HepG2 (cell line): ENCODE measurements at regions not wholly inside any gene's neighbourhood (a gene's known extent, or its start where the extent isn't known, plus 50 kb on each side); places are given as distances from the start of the nearest gene placed in this dataset.
A peak's percentile ranks its signal among the peaks of the same experiment; 100 is the strongest.

Experiments
- AGO2 ChIP-seq: fragments of 200-400 bp; formaldehyde crosslinking; optimal IDR thresholded peaks from 2 replicates; pipeline ENCODE3; 2017; ENCODE audit warnings: mild to moderate bottlenecking, low read depth, low read length, moderate library complexity
- AKAP8 ChIP-seq: sonication (generic); formaldehyde crosslinking; IDR thresholded peaks from 2 replicates; pipeline ENCODE4 v1.5.1; 2020; ENCODE audit warnings: mild to moderate bottlenecking, missing genetic modification reagents
- DDIT3 ChIP-seq: sonication (generic); formaldehyde crosslinking; IDR thresholded peaks from 2 replicates; pipeline ENCODE4 v1.4.0; 2020; ENCODE audit warnings: mild to moderate bottlenecking, missing genetic modification reagents
- FOXP1 ChIP-seq, 2 experiments: fragments of 450-650 bp in 1 of 2; IDR thresholded peaks; 2 replicates each; pipeline ENCODE4 v1.6.1; 2017 to 2018; ENCODE audit warnings: antibody characterized with exemption in 1 of 2
- HNRNPLL ChIP-seq: fragments of 200-400 bp; formaldehyde crosslinking; IDR thresholded peaks from 2 replicates; pipeline ENCODE4 v1.6.1; 2017; ENCODE audit warnings: mild to moderate bottlenecking, low read depth, low read length; ENCODE audit not compliant: poor library complexity, severe bottlenecking
- JARID2 ChIP-seq: sonication (generic); formaldehyde crosslinking; IDR thresholded peaks from 2 replicates; pipeline ENCODE4 v1.8.1; 2023; ENCODE audit warnings: missing genetic modification reagents, inconsistent platforms; ENCODE audit not compliant: insufficient replicate concordance
- KDM5A ChIP-seq: fragments of 200-600 bp; sonication (generic); IDR thresholded peaks from 2 replicates; pipeline ENCODE4 v1.7.0; 2018; ENCODE audit warnings: antibody characterized with exemption, mild to moderate bottlenecking, low read length, borderline replicate concordance
- KLF15 ChIP-seq: sonication (generic); formaldehyde crosslinking; IDR thresholded peaks from 2 replicates; pipeline ENCODE4 v1.8.1; 2023; ENCODE audit warnings: borderline replicate concordance, mild to moderate bottlenecking, inconsistent platforms, missing genetic modification reagents, mixed read lengths
- MAX ChIP-seq: IDR thresholded peaks from 2 replicates; pipeline ENCODE4 v1.6.1; 2012; ENCODE audit warnings: inconsistent platforms
- MIER2 ChIP-seq: IDR thresholded peaks from 2 replicates; pipeline ENCODE4 v1.6.1; 2016; ENCODE audit warnings: missing biosample characterization, missing genetic modification reagents
- MYC ChIP-seq: sonication (generic); formaldehyde crosslinking; IDR thresholded peaks from 2 replicates; pipeline ENCODE4 v1.9.0; 2021; ENCODE audit warnings: missing genetic modification reagents, borderline replicate concordance
- NFE2L1 ChIP-seq: sonication (generic); formaldehyde crosslinking; IDR thresholded peaks from 2 replicates; pipeline ENCODE4 v1.4.0; 2020; ENCODE audit warnings: missing genetic modification reagents, mild to moderate bottlenecking, borderline replicate concordance
- RBAK ChIP-seq: sonication (generic); formaldehyde crosslinking; IDR thresholded peaks from 2 replicates; pipeline ENCODE4 v1.5.1; 2020; ENCODE audit warnings: mild to moderate bottlenecking, missing genetic modification reagents
- ZMYM3 ChIP-seq: sonication (generic); formaldehyde crosslinking; IDR thresholded peaks from 2 replicates; pipeline ENCODE4 v1.5.1; 2020; ENCODE audit warnings: mild to moderate bottlenecking, missing genetic modification reagents
- ZNF333 ChIP-seq: sonication (generic); formaldehyde crosslinking; IDR thresholded peaks from 2 replicates; pipeline ENCODE4 v1.4.0; 2020; ENCODE audit warnings: mild to moderate bottlenecking, missing genetic modification reagents, borderline replicate concordance
- ZNF431 ChIP-seq: sonication (generic); formaldehyde crosslinking; IDR thresholded peaks from 2 replicates; pipeline ENCODE4 v1.9.0; 2022; ENCODE audit warnings: missing genetic modification reagents, low read depth, mild to moderate bottlenecking, borderline replicate concordance
- ZNF564 ChIP-seq: sonication (generic); formaldehyde crosslinking; IDR thresholded peaks from 2 replicates; pipeline ENCODE4 v1.8.1; 2023; ENCODE audit warnings: mild to moderate bottlenecking, missing genetic modification reagents
- ZNF788 ChIP-seq: sonication (generic); formaldehyde crosslinking; IDR thresholded peaks from 2 replicates; pipeline ENCODE4 v1.5.0; 2020; ENCODE audit warnings: mild to moderate bottlenecking, missing genetic modification reagents, borderline replicate concordance
- TF ChIP-seq, protein P1 (sequence below): IDR thresholded peaks from 2 replicates; pipeline ENCODE4 v1.6.1; 2016; ENCODE audit warnings: low read depth
- TF ChIP-seq, protein P2 (sequence below), 2 experiments: sonication (generic) in 1 of 2; formaldehyde crosslinking in 1 of 2; IDR thresholded peaks; 2 replicates each; pipeline versions ENCODE4 v1.6.1 to v1.9.0; 2014 to 2022; ENCODE audit warnings: antibody characterized with exemption in 1 of 2, borderline replicate concordance in 1 of 2, inconsistent platforms in 1 of 2, low read depth in 1 of 2, missing genetic modification reagents in 1 of 2

DNA sequence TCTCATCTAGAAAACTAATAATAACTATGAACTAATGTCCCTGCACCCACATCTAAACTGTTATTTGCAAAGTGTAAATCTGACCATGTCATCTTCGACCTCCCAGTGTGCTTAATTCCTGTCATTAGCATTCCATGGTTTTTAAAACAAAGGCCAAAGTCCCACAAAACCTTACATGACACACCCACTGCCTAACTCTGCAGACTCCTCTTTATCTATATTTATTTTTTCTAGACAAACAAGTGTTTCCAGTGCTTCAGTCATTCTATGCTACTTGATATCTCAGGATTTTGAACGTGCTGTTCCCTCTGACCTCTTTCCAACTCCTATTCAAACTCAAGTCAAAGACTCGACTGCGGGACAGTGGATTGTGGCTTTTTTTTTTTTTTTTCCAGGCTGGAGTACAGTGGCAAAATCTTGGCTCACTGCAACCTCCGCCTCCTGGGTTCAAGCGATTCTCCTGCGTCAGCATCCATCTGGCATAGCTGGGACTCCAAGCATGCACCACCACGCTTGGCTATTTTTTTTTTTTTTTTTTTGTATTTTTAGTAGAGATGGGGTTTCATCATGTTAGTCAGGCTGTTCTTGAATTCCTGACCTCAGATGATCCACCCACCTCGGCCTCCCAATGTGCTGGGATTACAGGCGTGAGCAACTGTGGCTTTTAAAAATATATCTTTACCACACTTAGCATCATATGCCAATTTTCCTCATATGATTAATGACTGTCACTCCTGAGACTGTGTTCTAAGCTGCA lies 1511.0 kb downstream of the ARAP2 start (continued):
- TF ChIP-seq ZNF333 (no peak), MAX (no peak), HNRNPLL (no peak), ZNF564 (CRISPR knock-in tag) (no peak), RBAK (CRISPR knock-in tag) (no peak), ZNF431 (CRISPR knock-in tag) (no peak), AKAP8 (CRISPR knock-in tag) (no peak), DDIT3 (CRISPR knock-in tag) (no peak), ZNF788 (CRISPR knock-in tag) (no peak), ZMYM3 (CRISPR knock-in tag) (no peak), KDM5A (no peak), AGO2 (no peak), MIER2 (CRISPR knock-in tag) (no peak), KLF15 (no peak), NFE2L1 (CRISPR knock-in tag) (no peak), MYC (CRISPR knock-in tag) (no peak), JARID2 (CRISPR knock-in tag) (no peak), FOXP1 (IDR thresholded peaks at IDR 0.05) (no peak), FOXP1 (CRISPR knock-in tag; IDR thresholded peaks at IDR 0.05) (0 out of 2 replicates have a peak, but pooled peaks have one; percentile 38)
- TF ChIP-seq, protein P1, sequence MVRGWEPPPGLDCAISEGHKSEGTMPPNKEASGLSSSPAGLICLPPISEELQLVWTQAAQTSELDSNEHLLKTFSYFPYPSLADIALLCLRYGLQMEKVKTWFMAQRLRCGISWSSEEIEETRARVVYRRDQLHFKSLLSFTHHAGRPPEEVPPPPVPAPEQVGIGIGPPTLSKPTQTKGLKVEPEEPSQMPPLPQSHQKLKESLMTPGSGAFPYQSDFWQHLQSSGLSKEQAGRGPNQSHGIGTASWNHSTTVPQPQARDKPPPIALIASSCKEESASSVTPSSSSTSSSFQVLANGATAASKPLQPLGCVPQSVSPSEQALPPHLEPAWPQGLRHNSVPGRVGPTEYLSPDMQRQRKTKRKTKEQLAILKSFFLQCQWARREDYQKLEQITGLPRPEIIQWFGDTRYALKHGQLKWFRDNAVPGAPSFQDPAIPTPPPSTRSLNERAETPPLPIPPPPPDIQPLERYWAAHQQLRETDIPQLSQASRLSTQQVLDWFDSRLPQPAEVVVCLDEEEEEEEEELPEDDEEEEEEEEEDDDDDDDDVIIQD (CRISPR knock-in tag) = peak; percentile 17; the same call in 1 of the 2 replicates
- TF ChIP-seq, protein P2, sequence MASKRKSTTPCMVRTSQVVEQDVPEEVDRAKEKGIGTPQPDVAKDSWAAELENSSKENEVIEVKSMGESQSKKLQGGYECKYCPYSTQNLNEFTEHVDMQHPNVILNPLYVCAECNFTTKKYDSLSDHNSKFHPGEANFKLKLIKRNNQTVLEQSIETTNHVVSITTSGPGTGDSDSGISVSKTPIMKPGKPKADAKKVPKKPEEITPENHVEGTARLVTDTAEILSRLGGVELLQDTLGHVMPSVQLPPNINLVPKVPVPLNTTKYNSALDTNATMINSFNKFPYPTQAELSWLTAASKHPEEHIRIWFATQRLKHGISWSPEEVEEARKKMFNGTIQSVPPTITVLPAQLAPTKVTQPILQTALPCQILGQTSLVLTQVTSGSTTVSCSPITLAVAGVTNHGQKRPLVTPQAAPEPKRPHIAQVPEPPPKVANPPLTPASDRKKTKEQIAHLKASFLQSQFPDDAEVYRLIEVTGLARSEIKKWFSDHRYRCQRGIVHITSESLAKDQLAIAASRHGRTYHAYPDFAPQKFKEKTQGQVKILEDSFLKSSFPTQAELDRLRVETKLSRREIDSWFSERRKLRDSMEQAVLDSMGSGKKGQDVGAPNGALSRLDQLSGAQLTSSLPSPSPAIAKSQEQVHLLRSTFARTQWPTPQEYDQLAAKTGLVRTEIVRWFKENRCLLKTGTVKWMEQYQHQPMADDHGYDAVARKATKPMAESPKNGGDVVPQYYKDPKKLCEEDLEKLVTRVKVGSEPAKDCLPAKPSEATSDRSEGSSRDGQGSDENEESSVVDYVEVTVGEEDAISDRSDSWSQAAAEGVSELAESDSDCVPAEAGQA (IDR thresholded peaks at IDR 0.05; ENCODE audit: low read depth) = no peak
- TF ChIP-seq, protein P2 (CRISPR knock-in tag; IDR thresholded peaks at IDR 0.05; ENCODE audit: borderline replicate concordance) = no peak
